Epidermal melanocyte (primary cell): ENCODE measurements at regions not wholly inside any gene's neighbourhood (a gene's known extent, or its start where the extent isn't known, plus 50 kb on each side); places are given as distances from the start of the nearest gene placed in this dataset.

Experiments
- DNase-seq: peaks from one replicate; pipeline ENCODE4 v3.0.0; 2011; ENCODE audit warnings: low spot score; ENCODE audit not compliant: insufficient read length

DNA sequence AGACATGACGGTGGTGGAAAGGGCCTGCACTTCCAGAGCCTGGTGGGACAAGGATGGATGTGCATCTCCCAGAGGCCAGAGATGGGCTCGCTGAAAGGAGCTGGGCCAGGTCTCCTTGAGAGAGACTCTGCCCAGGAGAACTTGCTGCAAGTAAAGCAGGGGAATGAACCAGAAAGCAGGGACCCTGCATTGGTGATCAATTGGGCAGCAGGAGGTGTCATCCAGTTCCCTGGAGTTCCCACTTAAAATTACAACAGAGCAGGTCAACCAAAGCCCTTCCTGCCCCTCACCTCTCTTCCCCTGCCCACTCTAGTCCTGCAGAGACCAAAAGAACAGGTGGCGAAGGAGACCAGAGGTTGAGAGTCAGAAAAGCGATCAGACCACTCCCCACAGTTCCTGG lies 69.7 kb upstream of the CAB39 start:
- no peak for DNase-seq

DNA sequence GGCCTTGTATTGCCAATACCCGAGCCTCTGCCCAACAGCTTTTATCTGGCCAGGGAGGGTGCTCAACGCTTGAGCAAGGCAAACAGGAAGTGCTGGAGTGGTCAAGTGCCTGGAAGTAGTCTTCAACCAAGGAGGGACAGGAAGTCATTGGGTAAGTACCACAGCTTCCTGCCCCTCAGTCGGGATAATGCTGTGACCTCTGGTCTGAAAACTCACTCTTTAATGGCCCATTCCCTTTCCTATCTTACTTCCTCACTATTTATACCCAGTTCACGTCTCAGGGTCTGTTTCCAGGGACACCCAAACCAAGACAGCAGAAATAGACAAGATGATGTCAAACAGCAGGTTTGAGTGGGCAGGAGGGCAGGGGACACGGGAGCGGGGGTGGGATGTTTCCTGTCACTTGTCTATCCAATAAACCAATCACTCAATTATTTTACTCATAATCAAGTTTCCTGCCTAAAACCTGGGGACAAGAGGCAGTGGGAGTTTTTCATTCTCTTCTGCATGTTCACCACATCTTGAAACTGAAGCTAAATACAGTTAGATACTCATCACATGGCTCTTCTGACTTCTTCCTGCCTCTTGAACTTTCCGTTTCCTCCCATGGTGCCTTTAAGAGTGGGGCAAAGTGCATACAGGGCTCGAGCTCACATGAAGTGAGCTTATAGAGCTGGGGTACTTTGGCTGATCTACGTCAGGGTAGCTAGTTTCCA lies 68.9 kb upstream of the CAB39 start:
- no peak for DNase-seq

DNA sequence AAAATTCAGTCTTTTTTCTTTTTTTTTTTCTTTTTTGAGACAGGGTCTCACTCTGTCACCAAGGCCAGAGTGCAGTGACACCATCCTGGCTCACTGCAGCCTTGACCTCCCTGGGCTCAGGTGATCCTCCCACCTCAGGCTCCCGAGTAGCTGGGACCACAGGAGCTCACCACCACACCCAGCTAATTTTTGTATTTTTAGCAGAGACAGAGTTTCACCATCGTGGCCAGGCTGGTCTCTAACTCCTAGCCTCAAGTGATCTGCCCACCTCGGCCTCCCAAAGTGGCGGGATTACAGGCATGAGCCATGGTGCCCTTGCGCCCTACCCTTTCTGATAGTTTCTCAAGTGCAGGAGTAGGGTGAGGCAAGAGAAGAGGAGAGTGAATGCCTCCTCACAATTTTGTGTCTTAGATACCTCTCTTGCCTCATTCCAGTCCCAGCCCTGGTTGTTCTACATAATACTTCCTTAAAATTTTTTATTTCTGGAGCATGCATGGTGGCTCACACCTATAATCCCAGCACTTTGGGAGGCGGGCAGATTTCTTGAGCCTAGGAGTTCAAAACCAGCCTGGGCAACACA lies 68.2 kb upstream of the CAB39 start:
- no peak for DNase-seq

DNA sequence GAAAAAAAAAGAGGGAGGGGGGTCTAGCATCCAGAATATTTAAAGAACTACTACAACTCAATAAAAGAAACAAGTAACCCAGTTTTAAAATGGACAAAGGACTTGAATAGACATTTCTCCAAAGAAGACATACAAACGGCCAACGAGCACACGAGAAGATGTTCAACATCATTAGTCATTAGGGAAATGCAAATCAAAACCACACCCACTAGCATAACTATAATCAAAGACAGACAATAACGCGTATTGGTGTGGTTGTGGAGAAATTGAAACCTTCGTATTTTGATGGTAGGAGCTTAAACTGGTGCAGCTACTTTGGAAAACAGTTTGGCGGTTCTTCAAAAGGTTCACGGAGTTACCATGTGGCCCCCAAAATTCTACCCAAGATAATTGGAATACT lies 64.3 kb upstream of the CAB39 start:
- no peak for DNase-seq

DNA sequence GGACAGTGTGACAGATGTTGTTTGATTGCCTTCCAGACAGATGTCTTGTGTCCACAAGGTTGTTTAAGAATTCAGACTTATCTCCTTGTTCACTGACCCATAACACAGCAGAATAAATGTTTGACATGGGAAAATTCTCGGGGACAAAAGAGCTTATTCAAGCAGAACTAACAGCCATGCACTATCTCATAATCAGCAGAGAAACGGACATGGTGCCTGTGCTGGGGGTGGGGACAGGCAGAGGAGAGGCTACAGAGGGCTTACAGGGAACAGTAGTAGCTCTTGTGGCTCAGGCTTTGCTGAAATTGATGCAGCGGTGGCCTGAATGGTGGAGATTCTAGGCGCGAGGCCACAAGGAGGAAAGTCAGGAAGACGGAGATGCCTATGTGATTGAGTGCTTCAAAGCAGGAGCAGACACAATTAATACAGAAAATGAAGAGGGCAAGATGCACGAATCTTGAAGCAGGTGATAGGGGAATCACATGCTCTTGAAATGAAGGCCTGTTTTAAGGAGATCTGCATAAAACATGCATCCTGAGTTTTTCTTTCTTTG lies 62.0 kb upstream of the CAB39 start:
- peak; percentile 66 for DNase-seq

DNA sequence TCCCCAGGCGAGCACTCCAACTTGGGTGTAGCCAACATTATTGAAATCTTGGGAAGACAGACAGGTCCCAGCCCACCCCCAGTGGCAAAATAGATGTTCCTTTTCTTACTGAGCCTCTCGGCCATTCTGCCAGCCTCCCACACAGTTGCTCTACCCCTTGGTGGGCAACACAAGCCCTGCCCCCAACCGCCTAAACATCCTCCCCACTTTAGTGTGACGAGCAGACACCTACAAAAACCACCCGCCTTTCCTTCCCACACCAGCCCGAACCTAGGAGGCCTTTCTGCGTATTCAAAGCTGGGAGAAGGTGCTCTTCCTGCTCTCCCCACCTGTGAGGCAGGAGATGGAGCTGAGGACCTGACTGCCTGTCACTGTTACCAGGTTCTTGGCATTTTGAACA lies 58.6 kb upstream of the CAB39 start:
- DNase-seq = no peak

DNA sequence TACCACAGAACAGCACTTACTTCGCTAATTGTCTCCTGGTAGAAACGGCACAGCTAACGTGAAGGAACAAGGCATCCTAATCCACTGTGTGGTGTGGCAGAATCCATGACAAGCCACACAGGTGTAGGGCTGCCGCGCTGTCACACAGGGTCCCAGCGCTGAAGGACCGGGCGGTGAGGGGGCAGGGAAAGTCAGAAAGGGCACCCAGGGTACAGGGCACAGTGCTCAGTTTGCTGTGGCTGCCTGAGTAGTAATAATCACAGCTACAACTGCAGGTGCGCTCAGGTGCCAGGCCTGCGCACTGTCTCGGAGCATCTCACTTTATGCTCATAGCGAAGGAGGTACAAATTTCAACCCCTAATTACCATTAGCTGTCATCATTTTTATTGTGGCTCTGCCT lies 55.2 kb upstream of the CAB39 start:
- no peak for DNase-seq

DNA sequence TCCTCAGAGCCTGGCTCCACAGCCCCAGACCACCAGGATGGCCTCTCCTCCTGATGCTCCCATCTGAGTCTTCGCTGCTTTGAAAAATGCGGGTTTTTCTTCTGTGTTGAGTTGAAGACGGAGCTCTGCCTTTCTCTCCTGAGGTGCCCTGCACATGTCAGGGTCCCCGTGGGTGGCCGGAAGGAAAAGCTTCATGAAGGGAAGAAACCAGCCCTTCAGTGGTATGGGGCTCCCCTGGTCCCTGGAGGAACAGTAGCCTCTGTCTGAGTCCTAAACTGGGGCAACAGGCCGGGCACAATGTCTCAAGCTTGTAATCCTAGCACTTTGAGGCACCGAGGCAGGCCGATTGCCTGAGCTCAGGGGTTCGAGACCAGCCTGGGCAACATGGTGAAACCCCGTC lies 54.7 kb upstream of the CAB39 start:
- no peak for DNase-seq

DNA sequence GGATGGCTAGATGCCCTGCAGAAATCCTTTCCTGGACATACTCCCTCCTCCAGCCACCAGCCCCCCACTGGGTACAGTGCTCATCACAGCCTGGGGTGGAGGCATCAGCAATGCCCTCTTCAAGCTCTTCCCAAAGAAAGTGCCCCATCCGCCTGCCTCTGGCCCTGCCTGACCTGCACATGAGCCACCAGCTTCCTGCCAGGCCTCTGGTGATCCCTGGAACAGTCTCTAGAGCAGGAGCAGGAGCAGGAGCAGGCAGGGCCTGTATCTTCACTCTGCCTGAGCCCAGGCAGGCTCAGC lies 54.1 kb upstream of the CAB39 start:
- no peak for DNase-seq

DNA sequence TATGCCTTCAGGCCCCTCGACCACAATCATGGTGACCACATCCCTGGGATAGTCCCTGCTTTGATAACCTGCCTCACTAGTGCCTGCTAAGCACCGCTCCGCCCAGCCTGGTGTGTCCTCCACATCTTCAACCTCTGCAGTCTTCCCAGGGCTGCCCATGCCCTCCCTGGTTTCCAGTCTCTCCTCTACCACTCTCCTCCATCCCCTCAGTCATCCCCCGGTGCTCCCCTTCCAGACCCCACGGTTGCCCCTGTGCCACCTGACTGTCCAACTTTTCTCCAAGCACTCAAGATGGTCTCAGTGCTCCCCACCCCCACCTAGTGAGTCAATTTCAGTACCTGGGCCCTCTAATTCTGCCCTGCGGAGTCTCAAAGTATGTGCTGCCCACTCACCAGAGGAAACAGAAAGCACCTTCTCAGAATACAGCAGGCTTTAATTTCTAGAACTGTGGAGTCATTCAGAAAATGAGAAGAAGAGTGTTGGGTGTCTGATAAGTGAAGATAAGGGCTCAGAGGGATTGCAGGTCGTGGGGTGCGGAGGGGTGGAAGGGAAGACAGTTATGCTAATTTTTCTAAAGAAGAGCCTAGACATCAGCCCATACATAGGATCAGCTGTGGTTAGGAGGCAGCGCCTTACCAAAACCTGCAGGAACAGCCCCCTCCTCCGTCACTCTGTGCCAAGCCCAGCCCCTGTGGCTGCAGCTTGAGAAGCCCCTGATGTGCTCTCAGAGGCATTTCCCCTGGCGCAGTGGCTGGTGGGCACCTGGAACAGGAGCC lies 53.6 kb upstream of the CAB39 start:
- DNase-seq = no peak

DNA sequence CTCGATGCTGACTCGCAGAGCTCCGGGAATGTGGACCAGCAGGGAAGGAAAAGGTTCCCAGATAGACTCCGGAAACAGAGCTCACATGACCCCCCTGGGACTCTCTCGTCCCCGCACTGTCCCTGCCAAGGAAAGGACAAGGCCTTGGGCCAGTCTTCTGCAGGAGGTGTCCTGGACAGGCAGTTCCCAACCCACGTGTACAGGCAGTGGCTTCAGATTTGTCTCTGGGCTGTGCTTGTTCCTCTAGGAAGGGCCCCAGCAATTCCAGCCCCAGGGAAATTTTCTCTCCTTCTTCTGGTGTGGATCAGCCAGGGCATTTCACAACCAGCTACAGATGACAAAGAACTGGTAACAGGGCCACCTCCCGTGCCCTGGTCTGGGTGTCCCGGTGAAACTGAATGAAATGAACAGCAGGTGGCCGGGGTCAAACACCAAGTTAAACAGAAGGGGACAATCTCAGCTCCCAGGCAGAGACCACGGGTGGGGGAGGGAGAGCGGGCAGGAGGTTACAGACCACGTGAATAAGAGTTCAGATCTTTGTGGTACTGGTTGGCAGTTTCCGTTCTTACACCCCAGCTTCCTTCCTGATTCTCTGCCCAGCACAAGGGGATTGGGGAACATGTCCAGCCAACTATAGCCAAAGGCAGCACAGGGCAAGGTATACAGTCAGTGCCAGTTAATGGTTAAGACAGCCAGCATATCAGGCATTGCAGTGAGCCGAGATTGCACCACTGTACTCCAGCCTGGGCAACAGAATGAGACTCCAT lies 52.2 kb upstream of the CAB39 start:
- DNase-seq = no peak

DNA sequence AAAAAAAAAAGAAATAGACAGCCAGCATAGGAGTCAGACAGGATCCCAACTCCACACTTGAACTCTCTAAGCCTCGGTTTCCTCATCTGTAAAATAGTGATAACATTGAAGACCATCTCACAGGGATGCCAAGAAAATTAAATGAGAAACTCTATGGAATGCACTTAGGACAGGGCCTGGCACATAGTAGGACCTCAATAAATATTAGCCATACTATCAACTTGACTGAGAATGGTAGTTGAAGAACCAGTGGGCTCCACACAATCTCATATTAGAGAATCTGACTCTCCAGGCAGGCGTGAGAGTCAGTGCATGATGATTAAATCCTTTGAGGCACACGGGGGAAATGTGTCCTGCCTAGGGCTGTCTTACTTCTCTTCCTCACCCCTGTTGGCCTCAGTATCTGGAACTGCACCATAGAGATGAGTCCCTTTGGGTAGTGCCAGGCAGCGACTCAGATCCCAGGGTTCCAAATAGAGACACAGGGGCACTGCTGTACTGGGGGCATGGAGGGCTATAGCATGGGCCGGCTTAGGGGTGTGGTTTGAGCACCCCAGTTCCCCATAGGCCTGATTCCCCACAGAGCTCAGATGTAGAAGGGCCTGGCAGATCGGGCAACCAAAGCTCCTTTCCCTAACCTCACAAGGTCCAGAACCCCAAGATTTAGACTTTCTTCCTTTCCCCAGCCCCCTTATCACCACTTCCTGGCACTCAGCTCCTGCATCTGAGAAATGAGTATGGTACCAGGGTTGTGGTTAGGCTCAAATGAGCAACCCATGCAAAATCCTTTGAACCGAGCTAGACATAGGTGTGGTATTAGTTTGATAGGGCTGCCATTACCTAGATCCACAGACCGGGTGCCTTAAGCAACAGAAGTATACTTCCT lies 51.3 kb upstream of the CAB39 start:
- no peak for DNase-seq
